ENCODE measurements at regions not wholly inside any gene's neighbourhood (a gene's known extent, or its start where the extent isn't known, plus 50 kb on each side); places are given as distances from the start of the nearest gene placed in this dataset.
A peak's percentile ranks its signal among the peaks of the same experiment; 100 is the strongest.

- DNase-seq (ENCODE audit: low read depth), result no peak
- TF ChIP-seq, protein P1, sequence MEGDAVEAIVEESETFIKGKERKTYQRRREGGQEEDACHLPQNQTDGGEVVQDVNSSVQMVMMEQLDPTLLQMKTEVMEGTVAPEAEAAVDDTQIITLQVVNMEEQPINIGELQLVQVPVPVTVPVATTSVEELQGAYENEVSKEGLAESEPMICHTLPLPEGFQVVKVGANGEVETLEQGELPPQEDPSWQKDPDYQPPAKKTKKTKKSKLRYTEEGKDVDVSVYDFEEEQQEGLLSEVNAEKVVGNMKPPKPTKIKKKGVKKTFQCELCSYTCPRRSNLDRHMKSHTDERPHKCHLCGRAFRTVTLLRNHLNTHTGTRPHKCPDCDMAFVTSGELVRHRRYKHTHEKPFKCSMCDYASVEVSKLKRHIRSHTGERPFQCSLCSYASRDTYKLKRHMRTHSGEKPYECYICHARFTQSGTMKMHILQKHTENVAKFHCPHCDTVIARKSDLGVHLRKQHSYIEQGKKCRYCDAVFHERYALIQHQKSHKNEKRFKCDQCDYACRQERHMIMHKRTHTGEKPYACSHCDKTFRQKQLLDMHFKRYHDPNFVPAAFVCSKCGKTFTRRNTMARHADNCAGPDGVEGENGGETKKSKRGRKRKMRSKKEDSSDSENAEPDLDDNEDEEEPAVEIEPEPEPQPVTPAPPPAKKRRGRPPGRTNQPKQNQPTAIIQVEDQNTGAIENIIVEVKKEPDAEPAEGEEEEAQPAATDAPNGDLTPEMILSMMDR (IDR thresholded peaks at IDR 0.05; ENCODE audit: control insufficient read depth, extremely low read depth, insufficient read depth), result no peak
Measured at GRCh38 chr14:89624500-89625156, 207.6 kb upstream of the FOXN3 start.

GRCh38 chr14:89621791-89622638 is 205.0 kb upstream of the FOXN3 start:
- no peak overlapping the region for H3K4me3 ChIP-seq (ENCODE audit: low read depth, low read length)
- TF ChIP-seq, protein P1 (IDR thresholded peaks at IDR 0.05; ENCODE audit: control insufficient read depth, extremely low read depth, insufficient read depth), result no peak
- DNase-seq (ENCODE audit: low read depth), result no peak

More at GRCh38 chr14:89624500-89625156, 207.6 kb upstream of the FOXN3 start:
- H3K4me3 ChIP-seq (ENCODE audit: low read depth, low read length), result no peak overlapping the region

- TF ChIP-seq, protein P1 (IDR thresholded peaks at IDR 0.05; ENCODE audit: control insufficient read depth, extremely low read depth, insufficient read depth), result no peak
- DNase-seq (ENCODE audit: low read depth), result no peak
- H3K4me3 ChIP-seq (ENCODE audit: low read depth, low read length), result no peak overlapping the region
Measured at GRCh38 chr14:89621009-89621421, 204.0 kb upstream of the FOXN3 start.

DNA sequence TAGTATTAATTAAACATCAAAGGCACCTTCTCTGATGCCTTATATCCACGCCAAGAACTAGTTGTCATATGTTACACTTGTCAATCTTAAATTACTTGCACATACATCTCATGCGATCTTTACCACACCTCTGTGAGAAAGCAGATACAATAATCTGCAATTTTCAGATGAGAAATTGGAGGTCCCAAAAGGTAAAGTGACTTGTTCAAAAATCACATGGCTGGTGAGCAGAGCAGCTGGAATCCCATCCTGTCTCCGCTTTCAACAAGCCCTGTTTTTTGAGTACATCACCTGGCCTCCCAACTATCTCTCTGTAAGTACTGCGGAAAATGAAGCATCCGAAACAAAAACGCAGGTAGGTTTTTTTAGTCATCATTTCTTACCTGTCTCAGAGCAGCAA is 203.4 kb upstream of the FOXN3 start:
- no peak overlapping the region for H3K4me3 ChIP-seq (ENCODE audit: low read depth, low read length)
- no peak for DNase-seq (ENCODE audit: low read depth)
- TF ChIP-seq, protein P1 (IDR thresholded peaks at IDR 0.05; ENCODE audit: control insufficient read depth, extremely low read depth, insufficient read depth), result no peak

- TF ChIP-seq, protein P1 (IDR thresholded peaks at IDR 0.05; ENCODE audit: control insufficient read depth, extremely low read depth, insufficient read depth), result no peak
- peak overlapping the region; percentile 43 for H3K4me3 ChIP-seq (ENCODE audit: low read depth, low read length)
- DNase-seq (ENCODE audit: low read depth), result no peak
Measured at GRCh38 chr14:89619596-89619995, 202.6 kb upstream of the FOXN3 start.

- peak overlapping the region; percentile 43 for H3K4me3 ChIP-seq (ENCODE audit: low read depth, low read length)
- TF ChIP-seq, protein P1 (IDR thresholded peaks at IDR 0.05; ENCODE audit: control insufficient read depth, extremely low read depth, insufficient read depth), result no peak
- no peak for DNase-seq (ENCODE audit: low read depth)
Measured at GRCh38 chr14:89618811-89619551, 201.9 kb upstream of the FOXN3 start.
